Transverse colon (tissue), 4 donors: ENCODE measurements at regions not wholly inside any gene's neighbourhood (a gene's known extent, or its start where the extent isn't known, plus 50 kb on each side); places are given as distances from the start of the nearest gene placed in this dataset.

Source experiments
- POLR2A ChIP-seq: fragments of 450-650 bp; IDR thresholded peaks from one replicate; pipeline ENCODE4 v1.6.1; 2016; ENCODE audit warnings: antibody characterized with exemption, mild to moderate bottlenecking, moderate library complexity
- POLR2AphosphoS5 ChIP-seq, 3 donors: sonication (generic); formaldehyde crosslinking; IDR thresholded peaks; one replicate each; pipeline ENCODE4 v1.6.1; 2016; ENCODE audit warnings: antibody characterized with exemption in 3 of 3
- TF ChIP-seq, protein P1 (sequence below), 5 experiments: fragments of 200-600 bp in 3 of 5; fragments of 450-650 bp in 2 of 5; sonication (generic) in 3 of 5; IDR thresholded peaks; 1 replicate in 2 of 5; 2 replicates in 3 of 5; pipeline ENCODE4 v1.5.1; 2016 to 2017; ENCODE audit warnings: antibody characterized with exemption in 5 of 5, inconsistent platforms in 3 of 5, mild to moderate bottlenecking in 2 of 5, moderate library complexity in 1 of 5

DNA sequence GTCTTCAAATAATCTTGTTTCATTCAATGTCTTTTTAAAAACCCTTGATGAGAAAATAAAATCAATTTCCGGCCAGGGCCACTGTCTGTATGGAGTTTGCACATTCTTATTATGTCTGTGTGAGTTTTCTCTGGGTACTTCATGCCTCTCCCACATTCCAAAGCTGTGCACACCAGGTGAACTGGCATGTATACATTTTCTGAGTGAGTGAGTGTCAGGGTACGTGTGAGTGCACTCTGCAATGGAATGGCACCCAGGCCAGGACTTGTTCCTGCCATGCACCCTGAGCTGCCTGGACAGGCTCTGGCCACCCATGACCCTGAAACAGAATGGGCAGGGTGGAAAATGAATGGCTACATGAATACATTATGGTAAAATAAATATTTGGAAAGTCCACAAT is 61.3 kb downstream of the UBE2NL start:
- TF ChIP-seq POLR2A: no peak
- TF ChIP-seq, protein P1, sequence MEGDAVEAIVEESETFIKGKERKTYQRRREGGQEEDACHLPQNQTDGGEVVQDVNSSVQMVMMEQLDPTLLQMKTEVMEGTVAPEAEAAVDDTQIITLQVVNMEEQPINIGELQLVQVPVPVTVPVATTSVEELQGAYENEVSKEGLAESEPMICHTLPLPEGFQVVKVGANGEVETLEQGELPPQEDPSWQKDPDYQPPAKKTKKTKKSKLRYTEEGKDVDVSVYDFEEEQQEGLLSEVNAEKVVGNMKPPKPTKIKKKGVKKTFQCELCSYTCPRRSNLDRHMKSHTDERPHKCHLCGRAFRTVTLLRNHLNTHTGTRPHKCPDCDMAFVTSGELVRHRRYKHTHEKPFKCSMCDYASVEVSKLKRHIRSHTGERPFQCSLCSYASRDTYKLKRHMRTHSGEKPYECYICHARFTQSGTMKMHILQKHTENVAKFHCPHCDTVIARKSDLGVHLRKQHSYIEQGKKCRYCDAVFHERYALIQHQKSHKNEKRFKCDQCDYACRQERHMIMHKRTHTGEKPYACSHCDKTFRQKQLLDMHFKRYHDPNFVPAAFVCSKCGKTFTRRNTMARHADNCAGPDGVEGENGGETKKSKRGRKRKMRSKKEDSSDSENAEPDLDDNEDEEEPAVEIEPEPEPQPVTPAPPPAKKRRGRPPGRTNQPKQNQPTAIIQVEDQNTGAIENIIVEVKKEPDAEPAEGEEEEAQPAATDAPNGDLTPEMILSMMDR (IDR thresholded peaks at IDR 0.05): no peak
- no peak for TF ChIP-seq POLR2AphosphoS5 (IDR thresholded peaks at IDR 0.05)
